ENCODE measurements at regions not wholly inside any gene's neighbourhood (a gene's known extent, or its start where the extent isn't known, plus 50 kb on each side); places are given as distances from the start of the nearest gene placed in this dataset.

DNA sequence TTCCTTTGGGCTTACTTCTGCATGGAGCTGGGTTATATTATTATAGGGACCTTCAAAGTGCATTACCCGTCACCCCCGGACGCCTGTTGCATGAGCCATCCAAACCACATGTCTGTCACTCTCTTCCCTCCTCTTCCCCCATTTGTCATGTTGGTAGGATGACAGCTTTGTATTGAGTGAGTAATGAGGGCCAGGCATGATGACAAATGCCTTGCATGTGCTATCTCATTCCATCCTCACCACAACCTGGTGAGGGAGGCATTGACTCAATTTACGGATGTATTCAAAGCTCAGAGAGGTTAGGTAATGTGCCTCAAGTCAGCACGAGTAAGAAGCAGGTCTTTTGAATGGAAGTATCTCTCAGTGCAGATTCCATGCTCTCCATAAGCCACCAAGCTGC lies 510.5 kb upstream of the TNP1 start:
- TF ChIP-seq, protein P1, sequence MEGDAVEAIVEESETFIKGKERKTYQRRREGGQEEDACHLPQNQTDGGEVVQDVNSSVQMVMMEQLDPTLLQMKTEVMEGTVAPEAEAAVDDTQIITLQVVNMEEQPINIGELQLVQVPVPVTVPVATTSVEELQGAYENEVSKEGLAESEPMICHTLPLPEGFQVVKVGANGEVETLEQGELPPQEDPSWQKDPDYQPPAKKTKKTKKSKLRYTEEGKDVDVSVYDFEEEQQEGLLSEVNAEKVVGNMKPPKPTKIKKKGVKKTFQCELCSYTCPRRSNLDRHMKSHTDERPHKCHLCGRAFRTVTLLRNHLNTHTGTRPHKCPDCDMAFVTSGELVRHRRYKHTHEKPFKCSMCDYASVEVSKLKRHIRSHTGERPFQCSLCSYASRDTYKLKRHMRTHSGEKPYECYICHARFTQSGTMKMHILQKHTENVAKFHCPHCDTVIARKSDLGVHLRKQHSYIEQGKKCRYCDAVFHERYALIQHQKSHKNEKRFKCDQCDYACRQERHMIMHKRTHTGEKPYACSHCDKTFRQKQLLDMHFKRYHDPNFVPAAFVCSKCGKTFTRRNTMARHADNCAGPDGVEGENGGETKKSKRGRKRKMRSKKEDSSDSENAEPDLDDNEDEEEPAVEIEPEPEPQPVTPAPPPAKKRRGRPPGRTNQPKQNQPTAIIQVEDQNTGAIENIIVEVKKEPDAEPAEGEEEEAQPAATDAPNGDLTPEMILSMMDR (IDR thresholded peaks at IDR 0.05), result no peak
- TF ChIP-seq POLR2A (IDR thresholded peaks at IDR 0.05), result no peak
